ENCODE measurements at regions not wholly inside any gene's neighbourhood (a gene's known extent, or its start where the extent isn't known, plus 50 kb on each side); places are given as distances from the start of the nearest gene placed in this dataset.

- Histone ChIP-seq H3K4me3 (ENCODE audit: extremely low read depth, insufficient read depth, low read length, poor library complexity, severe bottlenecking) (no peak overlapping the region), H3K27ac (ENCODE audit: low read depth, low read length, severe bottlenecking) (no peak overlapping the region), H3K9me3 (ENCODE audit: control insufficient read depth, low read length) (no peaks in the 10 kb centered on the region), H3K4me1 (ENCODE audit: control insufficient read depth, insufficient read depth, low read length, poor library complexity, severe bottlenecking) (no peaks in the 10 kb centered on the region), H3K36me3 (ENCODE audit: control insufficient read depth, insufficient read depth, low read length) (no peaks in the 10 kb centered on the region)
- WGBS, 2 experiments (ENCODE audit: insufficient coverage in 2 of 2), result 0% methylated on average over 1 of the region's 6 CpGs
Observed at GRCh38 chr6:43880236-43881137, 110.5 kb downstream of the VEGFA start.

- Histone ChIP-seq H3K36me3 (ENCODE audit: control insufficient read depth, insufficient read depth, low read length) (no peaks in the 10 kb centered on the region), H3K9me3 (ENCODE audit: control insufficient read depth, low read length) (no peaks in the 10 kb centered on the region), H3K4me3 (ENCODE audit: extremely low read depth, insufficient read depth, low read length, poor library complexity, severe bottlenecking) (no peak overlapping the region), H3K27ac (ENCODE audit: low read depth, low read length, severe bottlenecking) (no peak overlapping the region), H3K4me1 (ENCODE audit: control insufficient read depth, insufficient read depth, low read length, poor library complexity, severe bottlenecking) (no peaks in the 10 kb centered on the region)
- 90 to 95% methylated on average over 3 of the region's 4 CpGs for WGBS, 2 experiments (ENCODE audit: insufficient coverage in 2 of 2)
Observed at GRCh38 chr6:43879722-43880121, 109.7 kb downstream of the VEGFA start.

GRCh38 chr6:43878823-43879495, 108.9 kb downstream of the VEGFA start:
- H3K9me3 ChIP-seq (ENCODE audit: control insufficient read depth, low read length), result no peaks in the 10 kb centered on the region
- no peaks in the 10 kb centered on the region for H3K4me1 ChIP-seq (ENCODE audit: control insufficient read depth, insufficient read depth, low read length, poor library complexity, severe bottlenecking)
- WGBS, 2 experiments (ENCODE audit: insufficient coverage in 2 of 2), result 80 to 84% methylated on average over 8 to 10 of the region's 11 CpGs
- H3K36me3 ChIP-seq (ENCODE audit: control insufficient read depth, insufficient read depth, low read length), result no peaks in the 10 kb centered on the region
- no peak overlapping the region for H3K4me3 ChIP-seq (ENCODE audit: extremely low read depth, insufficient read depth, low read length, poor library complexity, severe bottlenecking)
- H3K27ac ChIP-seq (ENCODE audit: low read depth, low read length, severe bottlenecking), result no peak overlapping the region

GRCh38 chr6:43878127-43878634, 108.2 kb downstream of the VEGFA start:
- Histone ChIP-seq H3K36me3 (ENCODE audit: control insufficient read depth, insufficient read depth, low read length) (no peaks in the 10 kb centered on the region), H3K4me1 (ENCODE audit: control insufficient read depth, insufficient read depth, low read length, poor library complexity, severe bottlenecking) (no peaks in the 10 kb centered on the region), H3K4me3 (ENCODE audit: extremely low read depth, insufficient read depth, low read length, poor library complexity, severe bottlenecking) (no peak overlapping the region), H3K27ac (ENCODE audit: low read depth, low read length, severe bottlenecking) (no peak overlapping the region), H3K9me3 (ENCODE audit: control insufficient read depth, low read length) (no peaks in the 10 kb centered on the region)
- 83% methylated on average over 7 of the region's 8 CpGs; no CpG with 5 or more reads in 1 of the 2 experiments for WGBS, 2 experiments (ENCODE audit: insufficient coverage in 2 of 2)

DNA sequence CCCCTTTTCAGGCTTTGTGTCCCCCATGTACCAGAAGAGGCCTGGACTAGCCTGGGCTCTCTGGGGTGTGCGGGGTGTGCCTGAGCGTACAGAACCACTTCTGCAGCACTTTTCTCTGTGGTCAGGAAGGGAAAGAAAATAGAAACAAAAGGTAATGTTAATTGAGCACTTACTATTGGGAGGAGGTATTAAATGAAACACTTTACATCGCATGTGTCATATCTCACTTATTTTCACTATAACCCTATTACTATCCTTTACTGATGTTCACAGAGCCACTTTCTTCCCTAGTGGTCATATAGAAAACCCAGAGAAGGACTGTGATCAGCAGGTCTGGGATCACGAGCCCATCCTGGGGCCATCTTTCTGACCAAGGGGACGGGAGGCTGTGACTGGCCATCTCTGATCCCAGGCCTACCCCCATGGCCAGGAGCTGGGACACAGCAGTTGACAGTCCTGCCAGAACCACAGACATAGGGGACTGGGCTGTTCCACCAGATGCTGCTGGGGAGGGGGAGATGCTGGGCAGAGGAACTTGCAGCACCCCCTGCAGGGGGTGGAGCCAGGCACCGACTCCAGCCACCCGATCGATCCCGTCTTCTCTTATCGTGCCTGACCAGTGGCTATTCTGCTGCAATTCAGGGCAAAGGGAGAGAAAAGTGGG, 107.6 kb downstream of the VEGFA start:
- no peaks in the 10 kb centered on the region for H3K36me3 ChIP-seq (ENCODE audit: control insufficient read depth, insufficient read depth, low read length)
- H3K4me3 ChIP-seq (ENCODE audit: extremely low read depth, insufficient read depth, low read length, poor library complexity, severe bottlenecking), result no peak overlapping the region
- no peak overlapping the region for H3K27ac ChIP-seq (ENCODE audit: low read depth, low read length, severe bottlenecking)
- no peaks in the 10 kb centered on the region for H3K4me1 ChIP-seq (ENCODE audit: control insufficient read depth, insufficient read depth, low read length, poor library complexity, severe bottlenecking)
- 81 to 95% methylated on average over 7 to 8 of the region's 10 CpGs for WGBS, 2 experiments (ENCODE audit: insufficient coverage in 2 of 2)
- no peaks in the 10 kb centered on the region for H3K9me3 ChIP-seq (ENCODE audit: control insufficient read depth, low read length)

DNA sequence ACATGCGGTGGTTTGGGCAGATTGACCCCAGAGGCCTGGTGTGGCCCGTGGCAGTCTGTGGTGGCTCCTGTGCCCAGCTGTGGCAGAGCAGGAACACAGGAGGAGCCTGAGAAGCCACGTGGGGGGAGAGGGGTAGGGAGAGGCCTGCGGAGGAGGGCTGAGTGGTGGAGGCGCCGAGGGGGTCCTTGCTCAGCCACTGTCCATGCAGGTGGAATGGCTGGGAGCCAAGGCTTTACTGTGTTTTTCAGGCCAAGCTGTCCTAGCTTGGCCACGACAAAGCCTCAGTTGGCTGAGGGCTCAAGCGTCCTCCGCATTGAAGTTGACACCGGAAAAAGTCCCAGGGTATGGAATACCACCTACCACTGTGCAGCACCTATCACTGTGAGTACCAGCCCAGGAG, 107.0 kb downstream of the VEGFA start:
- H3K36me3 ChIP-seq (ENCODE audit: control insufficient read depth, insufficient read depth, low read length), result no peaks in the 10 kb centered on the region
- no peaks in the 10 kb centered on the region for H3K4me1 ChIP-seq (ENCODE audit: control insufficient read depth, insufficient read depth, low read length, poor library complexity, severe bottlenecking)
- 84 to 93% methylated on average over 9 to 10 of the region's 10 CpGs for WGBS, 2 experiments (ENCODE audit: insufficient coverage in 2 of 2)
- H3K9me3 ChIP-seq (ENCODE audit: control insufficient read depth, low read length), result no peaks in the 10 kb centered on the region
- H3K4me3 ChIP-seq (ENCODE audit: extremely low read depth, insufficient read depth, low read length, poor library complexity, severe bottlenecking), result no peak overlapping the region
- no peak overlapping the region for H3K27ac ChIP-seq (ENCODE audit: low read depth, low read length, severe bottlenecking)

GRCh38 chr6:43876602-43877001, 106.6 kb downstream of the VEGFA start:
- Histone ChIP-seq H3K36me3 (ENCODE audit: control insufficient read depth, insufficient read depth, low read length) (no peaks in the 10 kb centered on the region), H3K27ac (ENCODE audit: low read depth, low read length, severe bottlenecking) (no peak overlapping the region), H3K4me1 (ENCODE audit: control insufficient read depth, insufficient read depth, low read length, poor library complexity, severe bottlenecking) (no peaks in the 10 kb centered on the region), H3K4me3 (ENCODE audit: extremely low read depth, insufficient read depth, low read length, poor library complexity, severe bottlenecking) (no peak overlapping the region), H3K9me3 (ENCODE audit: control insufficient read depth, low read length) (no peaks in the 10 kb centered on the region)
- WGBS, 2 experiments (ENCODE audit: insufficient coverage in 2 of 2), result 83 to 100% methylated on average over 1 to 3 of the region's 4 CpGs

- no peaks in the 10 kb centered on the region for H3K4me1 ChIP-seq (ENCODE audit: control insufficient read depth, insufficient read depth, low read length, poor library complexity, severe bottlenecking)
- WGBS, 2 experiments (ENCODE audit: insufficient coverage in 2 of 2), result 94 to 95% methylated on average over 8 to 10 of the region's 14 CpGs
- no peak overlapping the region for H3K4me3 ChIP-seq (ENCODE audit: extremely low read depth, insufficient read depth, low read length, poor library complexity, severe bottlenecking)
- H3K27ac ChIP-seq (ENCODE audit: low read depth, low read length, severe bottlenecking), result no peak overlapping the region
- no peaks in the 10 kb centered on the region for H3K36me3 ChIP-seq (ENCODE audit: control insufficient read depth, insufficient read depth, low read length)
- H3K9me3 ChIP-seq (ENCODE audit: control insufficient read depth, low read length), result no peaks in the 10 kb centered on the region
Observed at GRCh38 chr6:43875849-43876572, 106.0 kb downstream of the VEGFA start.

DNA sequence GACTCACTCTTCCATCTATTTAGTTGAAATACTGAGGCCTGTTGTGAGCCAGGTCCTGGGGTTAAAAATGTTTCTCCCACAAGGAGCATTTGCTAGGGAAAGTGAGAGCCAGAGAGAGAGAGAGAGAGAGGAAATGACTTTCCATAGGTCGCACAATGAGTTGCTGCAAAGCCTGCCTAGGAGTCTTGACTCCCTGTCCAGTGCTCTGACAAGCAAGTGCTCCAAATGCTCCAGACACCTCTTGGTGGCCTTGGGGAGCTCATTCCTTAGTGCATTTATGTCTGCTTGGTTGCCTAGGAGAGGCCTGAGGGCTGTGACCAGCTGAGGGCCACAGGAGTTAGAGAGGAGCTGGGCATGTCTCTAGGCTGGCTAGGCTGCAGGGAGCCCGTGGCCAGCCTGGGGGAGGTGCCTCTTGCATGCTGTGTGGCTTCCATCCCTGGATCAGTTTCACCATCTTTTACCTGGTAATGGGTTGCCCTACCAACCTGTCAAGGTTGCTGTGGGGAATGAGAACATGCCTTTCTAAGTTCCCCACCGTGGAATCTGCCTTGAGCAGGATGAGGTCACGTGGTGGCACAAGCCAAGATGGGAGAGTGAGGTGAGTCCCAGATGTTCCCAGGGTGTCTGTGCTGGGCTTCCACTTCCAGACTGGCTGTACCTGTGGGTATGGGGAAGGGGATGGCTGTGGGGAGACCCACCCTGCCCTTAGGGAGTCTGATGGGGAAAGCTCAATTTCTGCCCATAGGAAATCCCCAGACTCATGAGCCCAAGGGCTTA, 105.0 kb downstream of the VEGFA start:
- Histone ChIP-seq H3K4me3 (ENCODE audit: extremely low read depth, insufficient read depth, low read length, poor library complexity, severe bottlenecking) (no peak overlapping the region), H3K9me3 (ENCODE audit: control insufficient read depth, low read length) (no peaks in the 10 kb centered on the region), H3K36me3 (ENCODE audit: control insufficient read depth, insufficient read depth, low read length) (no peaks in the 10 kb centered on the region), H3K4me1 (ENCODE audit: control insufficient read depth, insufficient read depth, low read length, poor library complexity, severe bottlenecking) (no peaks in the 10 kb centered on the region), H3K27ac (ENCODE audit: low read depth, low read length, severe bottlenecking) (no peak overlapping the region)
- 90 to 91% methylated on average over 4 of the region's 4 CpGs for WGBS, 2 experiments (ENCODE audit: insufficient coverage in 2 of 2)

Measured in mesodermal cell (in vitro differentiated cells).